PC-9 (cell line): ENCODE measurements at regions not wholly inside any gene's neighbourhood (a gene's known extent, or its start where the extent isn't known, plus 50 kb on each side); places are given as distances from the start of the nearest gene placed in this dataset.

Source experiments
- EZH2 ChIP-seq: fragments of 200-600 bp; sonication (generic); IDR thresholded peaks from 2 replicates; pipeline ENCODE4 v1.8.0; 2017; ENCODE audit warnings: antibody characterized with exemption, low read depth
- TF ChIP-seq, protein P1 (sequence below): fragments of 200-600 bp; sonication (generic); conservative IDR thresholded peaks from 2 replicates; pipeline ENCODE4 v1.6.1; 2017; ENCODE audit warnings: mixed run types, antibody characterized with exemption, mild to moderate bottlenecking, moderate library complexity

DNA sequence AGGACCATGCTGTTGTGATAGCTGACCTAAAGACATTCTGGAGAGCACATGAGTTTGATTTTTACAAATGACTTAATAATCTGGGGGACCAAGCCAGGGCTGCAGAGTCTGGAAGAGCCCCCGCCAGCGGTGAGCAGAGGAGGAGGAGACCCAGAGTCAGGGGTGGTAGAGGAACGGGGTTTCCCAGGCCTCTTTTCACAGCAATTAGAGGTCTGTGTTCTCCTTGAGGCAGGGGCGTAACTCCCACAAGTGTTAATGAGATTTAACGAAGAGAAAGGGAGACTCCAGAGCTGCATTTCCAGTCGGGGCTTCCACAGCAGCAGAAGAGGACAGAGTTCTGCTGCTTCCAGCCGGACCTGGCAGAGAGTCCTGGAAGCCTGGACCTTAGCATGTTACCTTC, 137.9 kb upstream of the SLC24A2 start:
- TF ChIP-seq, protein P1, sequence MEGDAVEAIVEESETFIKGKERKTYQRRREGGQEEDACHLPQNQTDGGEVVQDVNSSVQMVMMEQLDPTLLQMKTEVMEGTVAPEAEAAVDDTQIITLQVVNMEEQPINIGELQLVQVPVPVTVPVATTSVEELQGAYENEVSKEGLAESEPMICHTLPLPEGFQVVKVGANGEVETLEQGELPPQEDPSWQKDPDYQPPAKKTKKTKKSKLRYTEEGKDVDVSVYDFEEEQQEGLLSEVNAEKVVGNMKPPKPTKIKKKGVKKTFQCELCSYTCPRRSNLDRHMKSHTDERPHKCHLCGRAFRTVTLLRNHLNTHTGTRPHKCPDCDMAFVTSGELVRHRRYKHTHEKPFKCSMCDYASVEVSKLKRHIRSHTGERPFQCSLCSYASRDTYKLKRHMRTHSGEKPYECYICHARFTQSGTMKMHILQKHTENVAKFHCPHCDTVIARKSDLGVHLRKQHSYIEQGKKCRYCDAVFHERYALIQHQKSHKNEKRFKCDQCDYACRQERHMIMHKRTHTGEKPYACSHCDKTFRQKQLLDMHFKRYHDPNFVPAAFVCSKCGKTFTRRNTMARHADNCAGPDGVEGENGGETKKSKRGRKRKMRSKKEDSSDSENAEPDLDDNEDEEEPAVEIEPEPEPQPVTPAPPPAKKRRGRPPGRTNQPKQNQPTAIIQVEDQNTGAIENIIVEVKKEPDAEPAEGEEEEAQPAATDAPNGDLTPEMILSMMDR: no peak
- TF ChIP-seq EZH2: no peak
